Breast epithelium (tissue), 4 donors: ENCODE measurements at regions not wholly inside any gene's neighbourhood (a gene's known extent, or its start where the extent isn't known, plus 50 kb on each side); places are given as distances from the start of the nearest gene placed in this dataset.

ENCODE experiments used
- DNase-seq, 2 donors: peaks; one replicate each; pipeline ENCODE4 v3.0.0-alpha.2; 2019; ENCODE audit warnings: low spot score in 2 of 2
- H3K27ac ChIP-seq, 2 donors: fragments of 200-600 bp; sonication (generic) in 1 of 2; one replicate each; pipeline ENCODE4 v1.5.1; 2016 to 2019; ENCODE audit warnings: mild to moderate bottlenecking in 1 of 2
- H3K27me3 ChIP-seq, 2 donors: fragments of 200-600 bp; sonication (generic) in 1 of 2; one replicate each; pipeline versions ENCODE4 v1.5.1 to v1.6.0; 2017 to 2019; ENCODE audit warnings: control low read depth in 1 of 2, mild to moderate bottlenecking in 1 of 2
- H3K36me3 ChIP-seq: fragments of 200-600 bp; one replicate; pipeline ENCODE4 v1.5.1; 2019
- H3K4me1 ChIP-seq, 2 donors: fragments of 200-600 bp; sonication (generic); one replicate each; pipeline ENCODE4 v1.5.1; 2016 to 2019; ENCODE audit warnings: control low read depth in 1 of 2
- H3K4me3 ChIP-seq, 3 donors: fragments of 200-600 bp; sonication (generic); 1 replicate in 2 of 3; 2 replicates in 1 of 3; pipeline ENCODE4 v1.5.1; 2016 to 2019; ENCODE audit warnings: mild to moderate bottlenecking in 3 of 3, moderate library complexity in 2 of 3
- H3K9me3 ChIP-seq, 2 donors: fragments of 200-600 bp; sonication (generic) in 1 of 2; one replicate each; pipeline ENCODE4 v1.5.1; 2016 to 2019; ENCODE audit warnings: control low read depth in 1 of 2
- POLR2A ChIP-seq: fragments of 450-650 bp; IDR thresholded peaks from one replicate; pipeline ENCODE4 v1.6.1; 2016; ENCODE audit warnings: antibody characterized with exemption, mild to moderate bottlenecking, moderate library complexity
- POLR2AphosphoS5 ChIP-seq, 3 donors: sonication (generic); formaldehyde crosslinking; IDR thresholded peaks; one replicate each; pipeline ENCODE4 v1.6.1; 2017; ENCODE audit warnings: antibody characterized with exemption in 3 of 3
- intact Hi-C: fragments of 100-400 bp; cut with DNase I; formaldehyde crosslinking; loops from one replicate; pipeline ENCODE4 v1.15.1; 2023; ENCODE audit warnings: low total_unique reads
- TF ChIP-seq, protein P1 (sequence below), 3 donors: fragments of 450-650 bp; IDR thresholded peaks; one replicate each; pipeline ENCODE4 v1.5.1; 2016 to 2017; ENCODE audit warnings: antibody characterized with exemption in 3 of 3, mild to moderate bottlenecking in 3 of 3, moderate library complexity in 3 of 3

DNA sequence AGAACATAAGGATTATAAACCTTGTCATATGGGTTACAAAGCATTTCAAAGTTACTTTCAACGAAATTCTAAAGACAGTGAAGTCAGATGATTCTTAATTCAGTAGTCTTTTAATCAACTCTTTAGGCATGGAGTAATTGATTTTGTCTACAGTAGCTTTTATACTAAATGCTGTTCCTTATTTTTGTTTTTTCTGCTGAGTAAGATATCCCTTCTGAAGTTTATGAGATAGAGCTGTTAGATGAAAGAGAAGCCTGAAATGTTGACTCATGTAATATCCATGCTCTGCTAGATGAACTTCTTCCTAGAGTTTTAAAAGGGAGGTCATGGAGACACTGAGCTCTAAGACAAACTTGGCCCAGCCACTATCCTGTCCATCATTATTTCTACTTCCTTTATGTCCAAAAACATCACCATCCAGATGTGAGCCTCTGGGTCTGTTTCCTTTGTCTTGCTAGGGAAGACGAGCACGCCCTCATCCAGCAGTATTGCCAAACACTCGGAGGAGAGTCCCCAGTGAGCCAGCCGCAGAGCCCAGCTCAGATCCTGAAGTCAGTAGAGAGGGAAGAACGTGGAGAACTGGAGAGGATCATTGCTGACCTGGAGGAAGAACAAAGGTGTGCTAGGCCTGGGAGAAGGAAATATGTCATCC lies 550.3 kb downstream of the UTRN start:
- H3K36me3 ChIP-seq, result peaks cover 12% of the 10 kb centered on the region
- no peaks in the 10 kb centered on the region for H3K9me3 ChIP-seq
- DNase-seq, result no peak
- H3K27me3 ChIP-seq, result no peaks in the 10 kb centered on the region
- no peak overlapping the region for H3K4me3 ChIP-seq
- no peaks in the 10 kb centered on the region for H3K4me1 ChIP-seq
- H3K27ac ChIP-seq, result no peak overlapping the region
- no peak for TF ChIP-seq POLR2AphosphoS5 (IDR thresholded peaks at IDR 0.05)
- TF ChIP-seq, protein P1, sequence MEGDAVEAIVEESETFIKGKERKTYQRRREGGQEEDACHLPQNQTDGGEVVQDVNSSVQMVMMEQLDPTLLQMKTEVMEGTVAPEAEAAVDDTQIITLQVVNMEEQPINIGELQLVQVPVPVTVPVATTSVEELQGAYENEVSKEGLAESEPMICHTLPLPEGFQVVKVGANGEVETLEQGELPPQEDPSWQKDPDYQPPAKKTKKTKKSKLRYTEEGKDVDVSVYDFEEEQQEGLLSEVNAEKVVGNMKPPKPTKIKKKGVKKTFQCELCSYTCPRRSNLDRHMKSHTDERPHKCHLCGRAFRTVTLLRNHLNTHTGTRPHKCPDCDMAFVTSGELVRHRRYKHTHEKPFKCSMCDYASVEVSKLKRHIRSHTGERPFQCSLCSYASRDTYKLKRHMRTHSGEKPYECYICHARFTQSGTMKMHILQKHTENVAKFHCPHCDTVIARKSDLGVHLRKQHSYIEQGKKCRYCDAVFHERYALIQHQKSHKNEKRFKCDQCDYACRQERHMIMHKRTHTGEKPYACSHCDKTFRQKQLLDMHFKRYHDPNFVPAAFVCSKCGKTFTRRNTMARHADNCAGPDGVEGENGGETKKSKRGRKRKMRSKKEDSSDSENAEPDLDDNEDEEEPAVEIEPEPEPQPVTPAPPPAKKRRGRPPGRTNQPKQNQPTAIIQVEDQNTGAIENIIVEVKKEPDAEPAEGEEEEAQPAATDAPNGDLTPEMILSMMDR (IDR thresholded peaks at IDR 0.05), result no peak
- no peak for TF ChIP-seq POLR2A
- intact Hi-C loops, result no loop called here

DNA sequence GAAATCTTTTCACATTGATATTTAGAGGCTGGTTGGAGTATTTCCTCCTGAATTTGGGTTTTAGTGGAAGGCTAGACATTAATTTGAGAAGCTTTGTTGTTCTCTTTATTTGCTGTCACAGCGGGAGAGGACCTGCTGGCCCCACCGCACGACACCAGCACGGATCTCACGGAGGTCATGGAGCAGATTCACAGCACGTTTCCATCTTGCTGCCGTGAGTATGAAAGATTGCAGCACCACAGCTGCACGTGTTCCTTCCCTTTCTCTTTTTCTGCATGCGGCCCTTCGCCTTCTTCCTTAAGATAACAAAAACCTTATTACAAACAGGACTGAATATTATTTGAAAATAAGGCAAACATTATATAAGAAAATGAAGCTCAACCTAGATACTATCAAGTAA lies 555.5 kb downstream of the UTRN start:
- intact Hi-C loops, result no loop called here
- no peak for DNase-seq
- no peak for TF ChIP-seq POLR2AphosphoS5 (IDR thresholded peaks at IDR 0.05)
- TF ChIP-seq, protein P1 (IDR thresholded peaks at IDR 0.05), result no peak
- no peak for TF ChIP-seq POLR2A
- no peak overlapping the region for H3K4me3 ChIP-seq
- H3K4me1 ChIP-seq, result no peaks in the 10 kb centered on the region
- peaks cover 13% of the 10 kb centered on the region for H3K36me3 ChIP-seq
- H3K9me3 ChIP-seq, result no peaks in the 10 kb centered on the region
- no peaks in the 10 kb centered on the region for H3K27me3 ChIP-seq
- H3K27ac ChIP-seq, result no peak overlapping the region

DNA sequence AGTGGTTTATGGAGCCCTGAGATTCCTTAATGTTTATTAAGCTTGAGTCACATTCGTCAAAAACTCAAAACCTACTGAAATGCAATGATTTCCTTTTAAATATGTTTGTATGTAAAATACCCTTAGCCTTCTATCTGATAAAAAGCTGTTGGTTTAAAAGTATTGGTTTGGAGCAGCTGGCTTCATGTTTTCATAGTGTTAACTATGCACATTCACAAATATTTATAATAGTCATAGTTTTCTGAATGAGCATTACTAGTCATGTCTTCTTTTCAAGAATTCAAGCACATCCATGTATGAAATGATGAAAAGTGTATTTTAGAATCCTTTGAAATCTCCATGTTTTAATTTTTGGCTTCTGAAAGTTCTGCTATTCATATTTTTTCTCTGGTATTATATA lies 558.6 kb downstream of the UTRN start:
- Histone ChIP-seq H3K36me3 (peaks cover 10% of the 10 kb centered on the region), H3K27me3 (no peaks in the 10 kb centered on the region), H3K4me3 (no peak overlapping the region), H3K9me3 (no peaks in the 10 kb centered on the region), H3K27ac (no peak overlapping the region), H3K4me1 (no peaks in the 10 kb centered on the region)
- intact Hi-C loops, result no loop called here
- TF ChIP-seq, protein P1 (IDR thresholded peaks at IDR 0.05), result no peak
- TF ChIP-seq POLR2A (no peak), POLR2AphosphoS5 (IDR thresholded peaks at IDR 0.05) (no peak)
- no peak for DNase-seq

DNA sequence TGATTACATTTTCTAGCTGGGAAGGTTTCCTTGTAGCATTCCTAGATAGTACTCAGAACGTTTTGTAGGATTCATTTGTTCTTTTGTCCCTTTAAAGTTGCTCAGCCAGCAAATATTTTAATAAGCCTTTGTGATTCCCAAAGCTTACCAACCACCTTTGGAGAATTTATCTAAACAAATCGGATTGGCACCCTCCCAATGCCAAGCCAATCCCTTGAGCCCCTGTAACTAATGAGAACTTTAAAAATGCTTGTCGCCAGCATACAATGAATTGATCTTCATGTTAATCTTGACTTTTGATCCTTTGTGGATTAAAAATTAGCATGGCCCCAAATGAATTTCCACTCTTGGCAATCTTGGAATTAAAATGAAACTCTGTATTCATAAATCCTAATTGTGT lies 559.5 kb downstream of the UTRN start:
- intact Hi-C loops, result no loop called here
- no peaks in the 10 kb centered on the region for H3K27me3 ChIP-seq
- no peak overlapping the region for H3K27ac ChIP-seq
- peaks cover 6% of the 10 kb centered on the region for H3K36me3 ChIP-seq
- no peaks in the 10 kb centered on the region for H3K9me3 ChIP-seq
- DNase-seq, result no peak
- no peak overlapping the region for H3K4me3 ChIP-seq
- no peaks in the 10 kb centered on the region for H3K4me1 ChIP-seq
- TF ChIP-seq, protein P1 (IDR thresholded peaks at IDR 0.05), result no peak
- TF ChIP-seq POLR2AphosphoS5 (IDR thresholded peaks at IDR 0.05), result no peak
- TF ChIP-seq POLR2A, result no peak

DNA sequence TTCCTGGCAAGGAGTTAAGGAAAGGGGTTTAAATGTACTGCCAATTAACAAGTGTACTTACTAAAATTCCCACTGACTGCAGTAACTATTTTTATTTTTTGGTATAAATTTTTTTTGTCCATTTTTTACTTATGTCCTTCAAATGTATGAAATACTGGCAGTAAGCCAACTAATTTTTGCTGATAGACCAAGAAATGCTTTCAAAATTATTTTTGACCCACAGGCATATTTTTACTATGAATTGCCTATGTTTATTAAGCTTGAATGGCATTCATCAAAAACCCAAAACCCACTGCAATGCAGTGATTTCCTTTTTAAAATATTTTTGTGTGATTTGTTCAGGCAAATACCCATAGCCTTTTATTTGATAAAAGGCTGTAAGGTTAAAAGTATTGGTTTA lies 560.1 kb downstream of the UTRN start:
- intact Hi-C loops, result no loop called here
- Histone ChIP-seq H3K4me1 (no peaks in the 10 kb centered on the region), H3K36me3 (peaks cover 3% of the 10 kb centered on the region), H3K27me3 (no peaks in the 10 kb centered on the region), H3K4me3 (no peak overlapping the region), H3K9me3 (no peaks in the 10 kb centered on the region), H3K27ac (no peak overlapping the region)
- TF ChIP-seq POLR2AphosphoS5 (IDR thresholded peaks at IDR 0.05) (no peak), POLR2A (no peak)
- TF ChIP-seq, protein P1 (IDR thresholded peaks at IDR 0.05), result no peak
- no peak for DNase-seq
